ENCODE measurements at regions not wholly inside any gene's neighbourhood (a gene's known extent, or its start where the extent isn't known, plus 50 kb on each side); places are given as distances from the start of the nearest gene placed in this dataset.
"Not testable (repeated sequence)": the region's sequence is repeated elsewhere in the genome, so short reads cannot be mapped to it uniquely, and the experiment has no call there.

- DNase-seq (ENCODE audit: low read depth, low spot score): no peak
These were observed 378.0 kb upstream of the AKR1E2 start for GRCh38 chr10:4448030-4448429.

GRCh38 chr10:4443419-4443818, 382.6 kb upstream of the AKR1E2 start:
- DNase-seq (ENCODE audit: low read depth, low spot score): no peak

- no peak for DNase-seq (ENCODE audit: low read depth, low spot score)
These were observed 383.7 kb upstream of the AKR1E2 start for GRCh38 chr10:4442296-4442695.

GRCh38 chr10:4440260-4440659, 385.7 kb upstream of the AKR1E2 start:
- no peak for DNase-seq (ENCODE audit: low read depth, low spot score)

GRCh38 chr10:4437791-4438190, 388.2 kb upstream of the AKR1E2 start:
- no peak for DNase-seq (ENCODE audit: low read depth, low spot score)

GRCh38 chr10:4437061-4437460, 388.9 kb upstream of the AKR1E2 start:
- DNase-seq (ENCODE audit: low read depth, low spot score): no peak

- DNase-seq (ENCODE audit: low read depth, low spot score): no peak
These were observed 389.9 kb upstream of the AKR1E2 start for GRCh38 chr10:4436103-4436502.

- no peak for DNase-seq (ENCODE audit: low read depth, low spot score)
These were observed 391.4 kb upstream of the AKR1E2 start for GRCh38 chr10:4434516-4435071.

GRCh38 chr10:4434105-4434504, 391.9 kb upstream of the AKR1E2 start:
- no peak for DNase-seq (ENCODE audit: low read depth, low spot score)

GRCh38 chr10:4431114-4431863, 394.7 kb upstream of the AKR1E2 start:
- no peak for DNase-seq (ENCODE audit: low read depth, low spot score)

GRCh38 chr10:4429571-4429970, 396.4 kb upstream of the AKR1E2 start:
- no peak for DNase-seq (ENCODE audit: low read depth, low spot score)

GRCh38 chr10:4427532-4427931, 398.5 kb upstream of the AKR1E2 start:
- no peak for DNase-seq (ENCODE audit: low read depth, low spot score)

- DNase-seq (ENCODE audit: low read depth, low spot score): no peak
These were observed 399.1 kb upstream of the AKR1E2 start for GRCh38 chr10:4426866-4427265.

- no peak for DNase-seq (ENCODE audit: low read depth, low spot score)
These were observed 416.7 kb upstream of the AKR1E2 start for GRCh38 chr10:4409319-4409718.

- no peak for DNase-seq (ENCODE audit: low read depth, low spot score)
These were observed 418.2 kb upstream of the AKR1E2 start for GRCh38 chr10:4407783-4408182.

GRCh38 chr10:4405828-4406227, 420.2 kb upstream of the AKR1E2 start:
- no peak for DNase-seq (ENCODE audit: low read depth, low spot score)

- DNase-seq (ENCODE audit: low read depth, low spot score): no peak
These were observed 422.3 kb upstream of the AKR1E2 start for GRCh38 chr10:4403638-4404252.

- DNase-seq (ENCODE audit: low read depth, low spot score): not testable (repeated sequence)
These were observed 424.9 kb upstream of the AKR1E2 start for GRCh38 chr10:4401080-4401479.

GRCh38 chr10:4399556-4399955, 426.5 kb upstream of the AKR1E2 start:
- DNase-seq (ENCODE audit: low read depth, low spot score): no peak

- no peak for DNase-seq (ENCODE audit: low read depth, low spot score)
These were observed 427.4 kb upstream of the AKR1E2 start for GRCh38 chr10:4398602-4399001.

GRCh38 chr10:4397337-4397736, 428.7 kb upstream of the AKR1E2 start:
- DNase-seq (ENCODE audit: low read depth, low spot score): no peak

GRCh38 chr10:4396401-4397283, 429.4 kb upstream of the AKR1E2 start:
- no peak for DNase-seq (ENCODE audit: low read depth, low spot score)

All from activated naive CD8-positive, alpha-beta T cell treated with anti-CD3 and anti-CD28 coated beads, Interleukin-2, amount 50 U/mL, for 16 hours (primary cell).